Suppressor macrophage (primary cell): ENCODE measurements at regions not wholly inside any gene's neighbourhood (a gene's known extent, or its start where the extent isn't known, plus 50 kb on each side); places are given as distances from the start of the nearest gene placed in this dataset.
"Not testable (repeated sequence)": the region's sequence is repeated elsewhere in the genome, so short reads cannot be mapped to it uniquely, and the experiment has no call there.

Experiments
- DNase-seq, 4 experiments: peaks; one replicate each; pipeline ENCODE4 v3.0.0-alpha.2; 2020 to 2022

GRCh38 chr13:53101883-53102282 is 73.3 kb downstream of the OLFM4 start:
- DNase-seq, result no peak

DNA sequence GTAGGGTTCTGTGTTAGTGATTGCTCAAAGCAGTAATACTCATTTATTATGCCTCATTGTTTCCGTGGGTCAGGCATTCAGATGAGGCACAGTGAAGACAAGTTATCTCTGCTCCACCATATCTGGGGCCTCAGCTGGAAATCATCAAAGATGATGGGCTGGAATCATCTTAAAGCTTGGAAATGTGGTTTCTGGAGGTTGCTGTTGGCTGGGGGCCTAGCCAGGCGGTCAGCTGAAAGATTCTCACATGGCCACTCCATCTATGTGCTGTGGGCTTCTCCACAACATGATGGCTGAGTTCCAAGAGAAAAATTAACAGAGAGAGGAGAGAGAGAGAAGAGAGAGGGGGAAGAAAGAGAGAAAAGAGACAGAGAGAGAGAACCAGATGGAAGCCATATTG is 75.5 kb downstream of the OLFM4 start:
- DNase-seq, result no peak

- DNase-seq, result no peak
These were observed 76.9 kb downstream of the OLFM4 start for GRCh38 chr13:53105477-53105876.

GRCh38 chr13:53105890-53106289 is 77.3 kb downstream of the OLFM4 start:
- DNase-seq, result no peak

DNA sequence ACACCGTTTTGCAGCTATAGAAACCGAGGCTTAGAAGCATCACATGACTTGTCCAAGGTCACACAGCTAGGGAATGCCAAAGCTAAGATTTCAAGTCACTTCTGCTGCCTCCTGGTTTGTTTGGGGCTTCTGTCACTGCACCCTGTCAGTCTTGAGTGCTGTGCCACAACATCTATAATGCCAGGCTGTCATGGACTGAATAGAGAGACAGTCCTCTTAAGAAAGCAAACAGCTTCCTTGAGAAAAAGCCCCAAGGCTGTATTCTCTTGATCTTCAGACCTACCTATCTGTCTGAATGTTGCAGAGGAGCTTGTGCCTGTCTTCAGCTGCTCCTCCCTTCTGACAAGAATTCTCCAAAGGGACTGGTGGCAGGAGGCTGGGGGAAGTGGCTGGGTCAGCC is 81.6 kb downstream of the OLFM4 start:
- DNase-seq, result no peak

GRCh38 chr13:53110614-53111013 is 82.0 kb downstream of the OLFM4 start:
- no peak for DNase-seq

GRCh38 chr13:53112522-53112921 is 83.9 kb downstream of the OLFM4 start:
- DNase-seq, result no peak

GRCh38 chr13:53117048-53117447 is 88.4 kb downstream of the OLFM4 start:
- DNase-seq, result not testable (repeated sequence)

DNA sequence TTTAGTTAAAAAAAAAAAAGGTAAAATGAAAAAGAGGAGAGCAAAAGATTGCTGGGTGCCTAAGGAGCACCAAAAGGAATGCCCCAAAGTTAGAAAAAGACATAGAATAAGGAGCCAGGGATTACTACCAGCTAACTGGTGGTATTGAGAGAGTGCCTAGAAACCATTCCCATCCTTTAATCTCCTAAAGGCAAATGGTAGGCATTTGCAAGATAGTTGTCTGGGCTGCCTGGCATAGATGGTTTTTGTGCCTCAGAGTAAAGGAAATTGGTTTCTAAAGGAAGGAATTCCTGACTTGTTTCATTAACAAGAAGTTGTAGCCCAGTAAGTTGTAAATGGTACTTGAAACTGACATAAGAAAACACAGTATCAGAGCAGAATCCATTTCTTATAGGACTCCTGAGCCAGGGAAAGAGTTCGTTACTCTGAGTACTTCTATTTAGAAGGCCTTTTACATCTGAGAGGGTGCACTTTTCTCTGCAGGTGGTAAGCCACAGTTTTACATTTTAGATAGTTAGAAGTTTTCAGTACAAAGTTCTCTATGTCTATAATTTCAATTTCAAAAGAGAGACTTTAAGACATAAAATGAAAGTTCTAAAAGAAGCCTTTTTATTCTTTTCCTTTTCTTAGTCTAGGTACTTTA is 92.6 kb downstream of the OLFM4 start:
- no peak for DNase-seq

- no peak for DNase-seq
These were observed 93.3 kb downstream of the OLFM4 start for GRCh38 chr13:53121919-53122318.

GRCh38 chr13:53123536-53123935 is 94.9 kb downstream of the OLFM4 start:
- no peak for DNase-seq

DNA sequence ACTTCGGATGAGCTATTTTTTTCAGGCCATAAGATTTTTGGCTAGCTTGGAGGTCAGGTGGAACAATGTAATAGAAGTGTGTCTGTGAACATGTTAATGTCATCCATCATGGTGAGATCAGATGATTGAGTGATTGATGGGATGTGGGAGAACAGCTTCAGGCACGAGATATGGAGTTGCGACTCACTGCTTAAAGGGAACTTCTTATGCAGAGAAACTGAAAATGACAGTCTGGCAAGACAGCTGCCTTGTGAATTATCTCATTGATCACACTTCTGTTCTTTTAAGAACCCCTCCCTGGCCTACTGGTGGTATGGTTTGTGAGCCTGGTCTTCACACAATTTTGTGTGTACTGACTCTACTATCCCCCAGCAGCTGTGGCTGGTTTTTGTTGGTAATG is 96.0 kb downstream of the OLFM4 start:
- peak in 1 of 4 experiments; percentile 16 for DNase-seq

GRCh38 chr13:53126841-53127245 is 98.2 kb downstream of the OLFM4 start:
- no peak for DNase-seq

DNA sequence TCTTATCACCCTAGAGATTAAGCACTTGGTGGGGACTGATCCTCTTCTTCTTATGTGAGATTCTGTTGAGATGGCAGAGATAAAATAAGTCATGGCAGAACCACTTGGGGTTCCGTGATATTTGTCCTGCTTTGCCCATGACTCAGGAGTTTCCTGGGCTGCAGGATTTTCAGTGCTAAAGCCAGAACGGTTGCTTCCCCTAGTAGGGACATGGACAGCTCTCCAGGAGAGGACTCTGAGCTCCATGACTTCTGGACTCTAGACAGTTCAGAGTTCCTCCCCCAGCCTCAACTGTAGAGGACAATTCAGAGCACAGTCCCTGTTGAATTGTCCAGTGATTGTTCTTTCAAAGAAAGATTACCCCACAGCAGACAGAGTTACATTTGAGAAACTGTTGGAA is 98.8 kb downstream of the OLFM4 start:
- no peak for DNase-seq

DNA sequence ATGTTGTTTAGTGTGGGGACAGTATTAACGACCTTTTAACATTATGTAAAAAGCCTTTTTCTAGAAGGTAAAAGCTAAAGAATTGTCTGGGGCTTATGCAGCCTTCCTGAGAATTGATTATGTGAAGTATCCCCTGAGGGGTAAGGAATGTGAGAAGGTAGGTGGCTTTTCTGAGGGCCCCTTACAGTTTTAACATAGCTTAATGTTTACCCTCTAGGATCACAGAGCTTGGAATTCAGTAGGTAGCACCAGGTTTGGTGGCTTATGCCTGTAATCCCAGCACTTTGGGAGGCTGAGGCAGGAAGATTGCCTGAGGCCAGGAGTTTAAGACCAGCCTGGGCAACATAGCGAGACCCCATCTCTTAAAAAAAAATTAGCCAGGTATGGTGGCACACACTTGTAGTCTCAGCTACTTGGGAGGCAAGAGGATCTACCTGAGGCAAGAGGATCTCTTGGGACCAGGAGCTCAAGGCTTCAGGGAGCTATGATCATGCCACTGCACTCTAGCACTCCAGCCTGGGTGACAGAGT is 101.3 kb downstream of the OLFM4 start:
- DNase-seq, result no peak

DNA sequence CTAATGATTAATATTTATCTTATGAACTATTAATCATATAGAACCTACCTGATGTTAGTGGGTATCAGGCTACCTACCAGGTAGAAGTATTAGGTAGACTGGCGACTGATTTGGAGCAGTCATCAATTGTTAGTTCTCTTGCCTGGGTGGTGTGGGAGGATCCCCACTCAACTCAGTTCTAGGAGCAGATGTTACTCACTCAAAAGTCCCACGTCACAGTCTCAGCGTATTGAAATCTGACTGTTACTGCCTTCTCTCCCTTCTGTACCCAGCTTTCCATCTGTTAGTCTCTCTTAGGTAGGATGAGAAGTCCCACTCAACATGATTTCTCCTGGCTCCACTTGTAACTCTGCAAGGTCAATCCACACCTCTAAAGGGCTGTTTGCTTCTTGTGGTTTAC is 102.7 kb downstream of the OLFM4 start:
- DNase-seq, result no peak

- DNase-seq, result no peak
These were observed 106.7 kb downstream of the OLFM4 start for GRCh38 chr13:53135301-53135700.

DNA sequence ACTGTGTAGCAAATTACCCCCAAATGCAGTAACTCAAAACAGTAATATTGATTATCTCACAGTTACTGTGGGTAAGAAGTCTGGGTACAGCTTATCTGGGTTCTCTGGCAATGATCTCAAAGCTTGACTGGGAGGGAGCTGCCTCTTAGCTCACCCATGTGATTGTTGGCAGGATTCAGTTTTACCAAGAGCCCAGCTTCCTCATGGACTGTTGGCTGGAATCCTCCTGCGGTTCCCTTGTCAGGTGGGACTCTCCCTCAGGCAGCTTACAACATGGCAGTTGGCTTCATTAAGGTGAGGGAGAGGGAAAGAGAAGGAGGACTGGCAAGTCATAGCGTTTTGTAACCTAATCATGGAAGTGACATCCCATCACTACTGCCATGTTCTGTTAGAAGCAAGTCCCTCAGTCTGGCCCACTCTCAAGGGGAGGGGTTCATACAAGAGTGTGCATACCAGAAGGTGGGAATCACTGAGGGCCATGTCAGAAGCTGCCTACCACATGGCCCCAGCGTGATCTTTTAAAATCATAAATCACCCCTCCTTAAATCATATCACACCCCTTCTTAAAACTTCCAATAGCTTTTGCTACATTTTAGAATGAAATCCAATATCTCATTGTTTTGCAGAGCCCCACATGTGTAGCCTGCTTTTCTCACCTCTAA is 108.1 kb downstream of the OLFM4 start:
- DNase-seq, result no peak

DNA sequence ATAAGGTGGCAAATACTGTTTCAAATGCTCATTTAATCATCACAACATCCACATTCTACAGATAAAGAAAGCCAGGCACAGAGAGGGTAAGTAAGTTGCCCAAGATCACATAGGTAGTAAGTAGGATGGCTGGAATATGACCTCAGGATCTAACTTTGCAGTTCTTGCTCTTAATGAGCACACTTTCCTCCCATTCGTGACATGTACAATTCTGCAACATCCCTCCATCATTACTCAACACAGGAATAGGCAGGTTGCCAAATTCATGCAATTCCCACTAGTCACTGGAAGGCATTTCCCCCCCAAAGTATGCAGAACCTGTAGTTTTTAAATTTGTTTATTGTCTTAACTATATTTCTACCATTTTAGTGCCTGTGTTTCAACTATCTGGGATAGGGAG is 109.2 kb downstream of the OLFM4 start:
- peak in 1 of 4 experiments; percentile 2 for DNase-seq

DNA sequence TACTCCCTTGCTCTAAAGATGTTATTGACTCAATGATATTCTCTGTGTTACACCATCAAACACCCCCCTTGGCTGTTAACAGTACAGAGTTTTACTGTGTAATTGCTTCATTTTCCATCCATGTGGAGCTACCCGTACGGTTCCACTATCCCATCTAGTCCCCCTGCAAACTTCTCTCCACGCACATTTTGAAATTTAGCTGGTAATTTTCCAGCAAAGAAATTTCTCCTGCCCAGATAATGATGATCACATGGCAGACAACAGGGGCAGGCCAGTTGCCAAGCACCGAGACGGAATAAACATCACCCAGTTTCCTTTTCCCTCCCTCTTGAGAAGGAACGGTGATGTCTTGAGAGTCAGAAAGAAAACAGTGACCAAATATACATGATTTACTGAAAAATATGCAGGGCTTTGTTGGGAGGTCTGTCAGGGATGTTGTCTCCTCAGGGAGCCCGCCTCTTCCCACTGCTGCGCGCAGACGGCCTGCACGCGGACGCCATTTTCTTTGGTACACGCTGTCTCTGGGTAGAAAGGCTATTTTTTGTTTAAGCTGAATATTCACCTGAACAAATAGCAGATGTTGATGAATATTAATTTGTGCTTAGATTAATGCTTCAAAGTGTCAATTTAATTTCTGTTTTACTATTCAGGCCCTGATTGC is 109.9 kb downstream of the OLFM4 start:
- DNase-seq, result no peak

GRCh38 chr13:53141336-53141735 is 112.7 kb downstream of the OLFM4 start:
- DNase-seq, result no peak

GRCh38 chr13:53142306-53142705 is 113.7 kb downstream of the OLFM4 start:
- DNase-seq, result no peak

DNA sequence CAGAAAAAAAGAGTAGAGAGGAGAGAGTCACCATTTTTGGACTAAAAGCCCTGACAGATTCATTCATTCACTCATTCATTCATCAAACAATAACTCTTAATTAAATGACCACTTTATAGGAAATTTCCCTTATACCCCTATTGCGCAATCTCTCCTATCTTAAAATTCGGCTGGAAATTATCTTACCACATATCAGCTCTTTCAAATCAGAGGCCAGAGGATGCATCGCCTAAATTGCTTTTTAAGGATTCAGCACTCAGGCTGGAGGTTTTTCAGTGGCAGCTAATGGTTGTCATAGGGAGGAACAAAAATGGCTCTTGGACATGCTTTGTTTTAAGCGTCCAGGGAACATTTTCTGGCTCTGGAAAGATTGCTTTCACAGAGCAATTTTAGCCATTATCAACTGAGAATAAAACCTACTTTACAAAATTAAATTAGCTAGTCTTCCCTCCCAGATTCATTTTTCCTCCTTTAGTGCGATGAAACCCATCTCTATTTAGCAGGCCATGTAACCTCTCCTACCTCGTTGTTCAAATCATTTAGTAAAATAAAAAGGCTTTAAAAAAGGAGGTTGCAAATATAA is 115.2 kb downstream of the OLFM4 start:
- no peak for DNase-seq

DNA sequence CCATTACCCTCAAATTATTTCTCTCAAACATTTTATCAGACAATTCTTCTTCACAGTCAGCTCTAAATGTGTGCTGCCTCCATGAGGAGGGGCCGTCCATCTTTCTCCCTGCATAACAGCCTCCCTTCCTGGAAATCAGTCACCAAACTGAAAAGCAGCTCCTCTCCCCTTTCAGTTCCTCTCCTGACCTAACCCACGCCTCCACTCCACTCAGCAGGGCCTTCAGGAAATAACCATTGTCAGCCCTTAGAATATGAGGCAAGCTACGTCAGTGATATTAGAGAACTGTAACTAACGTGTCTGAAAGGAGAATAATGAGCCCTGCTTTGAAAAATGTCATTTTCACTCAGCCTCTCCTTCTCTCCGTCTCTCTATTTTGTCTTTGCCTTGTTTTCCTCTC is 116.2 kb downstream of the OLFM4 start:
- DNase-seq, result peak; percentile 35 to 72 (median 68)
